OCI-LY3 (cell line): ENCODE measurements at regions not wholly inside any gene's neighbourhood (a gene's known extent, or its start where the extent isn't known, plus 50 kb on each side); places are given as distances from the start of the nearest gene placed in this dataset.

Experiments
- EZH2phosphoT487 ChIP-seq: fragments of 200-600 bp; shearing (Covaris generic); IDR thresholded peaks from 2 replicates; pipeline ENCODE4 v1.6.1; 2018; ENCODE audit warnings: antibody characterized with exemption, mixed run types, low read depth
- TF ChIP-seq, protein P1 (sequence below): fragments of 200-600, 300-600 bp; sonication (generic); IDR thresholded peaks from 2 replicates; pipeline ENCODE4 v1.5.1; 2014; ENCODE audit warnings: antibody characterized with exemption, low read length, low read depth

DNA sequence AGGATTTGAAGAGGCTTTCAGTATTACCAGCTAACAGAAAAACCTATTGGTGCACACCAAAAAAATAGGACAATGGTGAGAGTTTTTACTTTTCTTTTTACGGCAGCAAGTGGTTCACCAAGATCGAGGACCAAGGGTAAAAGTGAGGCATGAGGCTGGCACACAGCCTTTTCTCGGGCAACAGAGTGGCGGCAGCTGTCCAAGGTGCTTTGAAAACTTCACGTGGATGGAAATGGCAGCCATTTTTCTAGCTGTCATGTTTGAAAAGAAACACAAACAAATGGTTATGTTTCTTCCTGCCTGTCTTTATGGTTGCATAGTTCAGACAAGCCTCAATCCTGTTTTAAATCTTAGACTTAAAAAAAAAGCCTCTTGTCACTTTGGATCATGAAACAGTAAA lies 812.5 kb upstream of the CHAC2 start:
- TF ChIP-seq, protein P1, sequence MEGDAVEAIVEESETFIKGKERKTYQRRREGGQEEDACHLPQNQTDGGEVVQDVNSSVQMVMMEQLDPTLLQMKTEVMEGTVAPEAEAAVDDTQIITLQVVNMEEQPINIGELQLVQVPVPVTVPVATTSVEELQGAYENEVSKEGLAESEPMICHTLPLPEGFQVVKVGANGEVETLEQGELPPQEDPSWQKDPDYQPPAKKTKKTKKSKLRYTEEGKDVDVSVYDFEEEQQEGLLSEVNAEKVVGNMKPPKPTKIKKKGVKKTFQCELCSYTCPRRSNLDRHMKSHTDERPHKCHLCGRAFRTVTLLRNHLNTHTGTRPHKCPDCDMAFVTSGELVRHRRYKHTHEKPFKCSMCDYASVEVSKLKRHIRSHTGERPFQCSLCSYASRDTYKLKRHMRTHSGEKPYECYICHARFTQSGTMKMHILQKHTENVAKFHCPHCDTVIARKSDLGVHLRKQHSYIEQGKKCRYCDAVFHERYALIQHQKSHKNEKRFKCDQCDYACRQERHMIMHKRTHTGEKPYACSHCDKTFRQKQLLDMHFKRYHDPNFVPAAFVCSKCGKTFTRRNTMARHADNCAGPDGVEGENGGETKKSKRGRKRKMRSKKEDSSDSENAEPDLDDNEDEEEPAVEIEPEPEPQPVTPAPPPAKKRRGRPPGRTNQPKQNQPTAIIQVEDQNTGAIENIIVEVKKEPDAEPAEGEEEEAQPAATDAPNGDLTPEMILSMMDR = no peak
- no peak for TF ChIP-seq EZH2phosphoT487
